Right atrium auricular region (tissue), 2 donors: ENCODE measurements at regions not wholly inside any gene's neighbourhood (a gene's known extent, or its start where the extent isn't known, plus 50 kb on each side); places are given as distances from the start of the nearest gene placed in this dataset.

Source experiments
- DNase-seq: peaks from one replicate; pipeline ENCODE4 v3.0.0-alpha.2; 2019; ENCODE audit warnings: low spot score
- H3K27ac ChIP-seq, 2 donors: fragments of 200-600 bp; sonication (generic); 1 replicate in 1 of 2; 2 replicates in 1 of 2; pipeline ENCODE4 v1.5.1; 2016 to 2019
- H3K27me3 ChIP-seq, 2 donors: fragments of 200-600 bp; sonication (generic); one replicate each; pipeline versions ENCODE4 v1.5.1 to v1.6.0; 2017 to 2019
- H3K36me3 ChIP-seq: fragments of 200-600 bp; sonication (generic); one replicate; pipeline ENCODE4 v1.5.1; 2016
- H3K4me1 ChIP-seq, 2 donors: fragments of 200-600 bp; sonication (generic); one replicate each; pipeline versions ENCODE4 v1.5.1 to v1.6.0; 2017 to 2019
- H3K4me3 ChIP-seq, 2 donors: fragments of 200-600 bp; sonication (generic); 1 replicate in 1 of 2; 2 replicates in 1 of 2; pipeline ENCODE4 v1.5.1; 2017 to 2019; ENCODE audit warnings: mild to moderate bottlenecking in 1 of 2, moderate library complexity in 1 of 2
- H3K9me3 ChIP-seq, 2 donors: fragments of 200-600 bp; sonication (generic); one replicate each; pipeline ENCODE4 v1.5.1; 2019
- TF ChIP-seq, protein P1 (sequence below), 2 donors: fragments of 200-600 bp; sonication (generic); IDR thresholded peaks; one replicate each; pipeline ENCODE4 v1.5.1; 2019; ENCODE audit warnings: antibody characterized with exemption in 2 of 2

DNA sequence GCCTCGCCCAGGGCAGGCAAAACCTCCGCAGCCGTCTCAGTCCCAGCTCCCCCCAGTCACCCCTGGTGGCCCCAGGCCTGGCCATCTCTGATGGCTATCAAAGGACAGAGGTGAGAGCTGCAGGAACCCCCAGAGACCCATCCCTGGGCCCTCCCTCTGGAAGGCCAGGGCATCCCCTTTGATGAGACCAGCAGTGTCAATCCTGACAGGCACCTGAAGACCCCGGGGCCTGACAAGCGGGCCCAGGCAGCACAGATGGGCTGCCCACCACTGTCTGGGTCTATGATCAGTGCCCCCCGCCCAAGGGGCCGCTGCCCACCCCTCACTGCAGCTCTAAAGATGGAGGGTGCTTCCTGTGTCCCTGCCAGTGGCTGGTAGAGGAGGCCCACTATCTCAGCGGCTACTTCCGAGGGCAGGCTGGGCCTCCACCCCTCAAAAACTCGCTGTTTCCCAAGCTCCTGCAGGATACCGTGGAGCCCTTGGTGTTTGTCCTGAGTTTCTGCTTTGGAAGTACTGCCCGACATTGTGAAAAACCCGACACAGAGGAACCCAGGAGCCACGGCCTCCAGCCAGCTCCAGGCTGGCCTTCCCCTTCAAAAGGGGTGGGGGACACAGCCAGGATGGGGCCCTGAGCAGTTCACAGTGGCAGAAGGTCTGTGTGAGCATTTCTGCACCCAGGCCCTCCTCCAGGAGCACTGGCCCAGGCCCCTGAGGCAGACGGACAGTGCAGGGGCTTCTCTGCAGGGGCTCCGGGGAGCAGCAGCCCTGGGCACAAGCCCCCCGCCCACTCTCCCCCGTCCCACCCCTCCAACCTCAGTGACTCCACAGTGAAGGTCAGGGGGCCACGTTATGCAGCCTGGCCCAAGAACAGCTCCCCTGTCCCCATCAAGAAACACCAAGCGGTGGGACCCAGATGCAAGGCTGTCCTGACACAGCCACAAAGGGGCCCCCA is 99.2 kb downstream of the PDGFA start:
- no peaks in the 10 kb centered on the region for H3K27me3 ChIP-seq
- no peak for DNase-seq
- TF ChIP-seq, protein P1, sequence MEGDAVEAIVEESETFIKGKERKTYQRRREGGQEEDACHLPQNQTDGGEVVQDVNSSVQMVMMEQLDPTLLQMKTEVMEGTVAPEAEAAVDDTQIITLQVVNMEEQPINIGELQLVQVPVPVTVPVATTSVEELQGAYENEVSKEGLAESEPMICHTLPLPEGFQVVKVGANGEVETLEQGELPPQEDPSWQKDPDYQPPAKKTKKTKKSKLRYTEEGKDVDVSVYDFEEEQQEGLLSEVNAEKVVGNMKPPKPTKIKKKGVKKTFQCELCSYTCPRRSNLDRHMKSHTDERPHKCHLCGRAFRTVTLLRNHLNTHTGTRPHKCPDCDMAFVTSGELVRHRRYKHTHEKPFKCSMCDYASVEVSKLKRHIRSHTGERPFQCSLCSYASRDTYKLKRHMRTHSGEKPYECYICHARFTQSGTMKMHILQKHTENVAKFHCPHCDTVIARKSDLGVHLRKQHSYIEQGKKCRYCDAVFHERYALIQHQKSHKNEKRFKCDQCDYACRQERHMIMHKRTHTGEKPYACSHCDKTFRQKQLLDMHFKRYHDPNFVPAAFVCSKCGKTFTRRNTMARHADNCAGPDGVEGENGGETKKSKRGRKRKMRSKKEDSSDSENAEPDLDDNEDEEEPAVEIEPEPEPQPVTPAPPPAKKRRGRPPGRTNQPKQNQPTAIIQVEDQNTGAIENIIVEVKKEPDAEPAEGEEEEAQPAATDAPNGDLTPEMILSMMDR (IDR thresholded peaks at IDR 0.05), result no peak

DNA sequence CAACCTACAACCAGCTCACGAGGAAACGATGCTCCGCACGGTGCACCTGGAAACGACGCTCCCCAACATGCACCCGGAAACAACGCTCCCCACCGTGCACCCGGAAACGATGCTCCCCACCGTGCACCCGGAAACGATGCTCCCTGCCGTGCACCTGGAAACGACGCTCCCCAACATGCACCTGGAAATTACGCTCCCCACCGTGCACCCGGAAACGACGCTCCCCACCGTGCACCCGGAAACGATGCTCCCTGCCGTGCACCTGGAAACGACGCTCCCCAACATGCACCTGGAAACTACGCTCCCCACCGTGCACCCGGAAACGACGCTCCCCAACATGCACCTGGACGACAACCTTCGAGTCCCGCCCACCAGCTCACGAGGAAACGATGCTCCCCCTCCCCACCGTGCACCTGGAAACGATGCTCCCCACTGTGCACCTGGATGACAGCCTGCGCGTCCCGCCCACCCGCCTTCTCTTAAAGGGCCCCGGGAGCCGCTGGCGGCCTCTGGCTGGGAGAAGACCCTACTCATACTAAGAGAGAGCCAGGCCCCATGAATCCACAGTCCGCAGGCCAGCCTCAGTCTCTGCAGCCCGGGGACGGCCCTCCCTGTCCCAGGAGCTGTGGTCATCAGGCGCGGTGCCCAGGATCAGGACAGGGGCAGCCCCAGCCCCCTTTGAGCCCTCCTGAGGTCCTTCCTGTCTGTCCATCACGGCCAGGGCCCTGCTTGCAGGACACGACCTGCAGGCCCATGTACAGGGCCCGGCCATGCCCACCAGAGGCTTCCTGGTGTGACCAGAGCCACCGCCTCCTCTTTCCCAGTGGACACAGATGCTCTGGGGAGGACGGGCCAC is 98.3 kb downstream of the PDGFA start:
- Histone ChIP-seq H3K27ac (no peak overlapping the region), H3K4me1 (peaks cover 0 to 17% of the 10 kb centered on the region in 2 donors), H3K9me3 (peaks cover 11 to 20% of the 10 kb centered on the region in 2 donors), H3K36me3 (no peaks in the 10 kb centered on the region), H3K27me3 (no peaks in the 10 kb centered on the region), H3K4me3 (no peak overlapping the region)
- no peak for DNase-seq
- TF ChIP-seq, protein P1 (IDR thresholded peaks at IDR 0.05), result no peak

More for the DNA sequence above, 99.2 kb downstream of the PDGFA start:
- H3K36me3 ChIP-seq, result no peaks in the 10 kb centered on the region
- H3K4me3 ChIP-seq, result no peak overlapping the region
- H3K4me1 ChIP-seq, result peaks cover 0 to 11% of the 10 kb centered on the region in 2 donors
- no peak overlapping the region for H3K27ac ChIP-seq
- H3K9me3 ChIP-seq, result peaks cover 11 to 20% of the 10 kb centered on the region in 2 donors

DNA sequence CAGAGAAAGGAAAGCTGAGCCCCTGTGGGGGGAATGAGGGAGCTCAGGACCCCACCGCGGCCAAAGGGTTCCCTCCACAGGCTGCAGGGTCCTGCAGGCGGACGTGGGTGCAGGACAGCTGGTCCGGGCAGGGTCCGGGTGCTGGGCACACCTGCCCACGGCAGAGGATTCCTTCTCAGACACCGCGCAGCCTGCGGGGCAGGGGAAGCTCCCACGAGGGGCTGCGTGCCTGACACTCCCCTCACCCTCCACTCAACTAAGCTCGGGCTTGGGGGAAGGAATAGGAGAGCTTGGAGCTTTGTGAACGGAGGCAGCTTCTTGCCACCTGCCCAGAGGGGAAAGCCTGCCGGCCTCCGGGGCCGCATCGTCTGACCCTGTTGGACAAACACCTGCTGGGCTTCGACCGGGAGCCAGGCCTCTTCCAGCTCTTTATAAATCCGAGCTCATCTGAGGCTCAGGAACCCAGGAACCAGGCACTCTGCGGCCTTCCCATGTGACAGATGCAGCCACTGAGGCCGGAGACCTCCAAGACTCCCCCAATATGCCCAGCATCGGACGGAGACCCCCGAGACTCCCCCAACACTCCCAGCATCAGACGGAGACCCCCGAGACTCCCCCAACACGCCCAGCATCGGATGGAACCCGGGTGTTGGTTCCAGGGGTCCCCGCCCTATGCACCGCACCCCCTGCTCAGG is 97.3 kb downstream of the PDGFA start:
- Histone ChIP-seq H3K27me3 (no peaks in the 10 kb centered on the region), H3K36me3 (no peaks in the 10 kb centered on the region), H3K27ac (no peak overlapping the region), H3K4me1 (peaks cover 0 to 17% of the 10 kb centered on the region in 2 donors), H3K4me3 (no peak overlapping the region), H3K9me3 (peaks cover 8 to 16% of the 10 kb centered on the region in 2 donors)
- no peak for DNase-seq
- TF ChIP-seq, protein P1 (IDR thresholded peaks at IDR 0.05), result no peak

DNA sequence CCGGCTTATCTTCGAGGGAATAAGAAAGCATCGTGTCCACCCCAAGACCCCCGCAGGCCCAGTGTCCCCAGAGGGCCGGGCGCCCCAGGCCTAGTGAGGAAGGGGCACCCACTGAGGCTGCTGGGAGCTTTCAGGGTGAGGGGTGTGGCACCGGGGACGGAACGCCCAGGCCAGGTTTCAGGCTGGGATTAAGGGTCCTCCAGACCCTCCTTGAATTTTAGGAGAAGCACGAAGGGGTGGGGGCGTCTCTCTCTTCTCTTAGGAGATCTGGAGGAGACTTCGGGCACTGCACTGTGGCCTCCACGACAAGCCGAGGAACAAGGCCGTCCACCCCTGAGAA is 96.8 kb downstream of the PDGFA start:
- Histone ChIP-seq H3K4me3 (no peak overlapping the region), H3K4me1 (peaks cover 0 to 17% of the 10 kb centered on the region in 2 donors), H3K9me3 (peaks cover 3 to 11% of the 10 kb centered on the region in 2 donors), H3K27ac (no peak overlapping the region), H3K27me3 (no peaks in the 10 kb centered on the region), H3K36me3 (no peaks in the 10 kb centered on the region)
- no peak for DNase-seq
- TF ChIP-seq, protein P1 (IDR thresholded peaks at IDR 0.05), result no peak
